Heart left ventricle (tissue), 13 donors: ENCODE measurements at regions not wholly inside any gene's neighbourhood (a gene's known extent, or its start where the extent isn't known, plus 50 kb on each side); places are given as distances from the start of the nearest gene placed in this dataset.

ENCODE experiments used
- CTCF ChIP-seq, 12 donors: fragments of 200-600 bp; sonication (generic) in 4 of 12; IDR thresholded peaks; one replicate each; pipeline versions ENCODE4 v1.5.0 to v1.8.0; 2018 to 2022; ENCODE audit warnings: antibody characterized with exemption in 12 of 12, mild to moderate bottlenecking in 5 of 12
- POLR2A ChIP-seq, 2 donors: fragments of 450-650 bp; IDR thresholded peaks; one replicate each; pipeline ENCODE4 v1.6.1; 2017; ENCODE audit warnings: antibody characterized with exemption in 2 of 2, mild to moderate bottlenecking in 2 of 2, moderate library complexity in 2 of 2
- donor health status: ischemic (EF 13 %, LVEDD 7.1; RV severe dilation, severe dysfunction).
- donor health status: DM: no; HTN: yes; CAD: no.
- donor health status: DM: no; HTN: no; CAD: no.
- donor health status: ischemic (EF 25% LVEDD 6.9; RV normal size, moderate dysfunction).
- donor health status: ischemic (EF 25% LVEDD 5.7; RV mildly dilated, moderate dysfunction).
- donor health status: ischemic (EF 35%, LVEDD 5.7; RV mildly dilated, moderate dysfunction).
- donor health status: nonischemic (EF 11% LVEDD 7.7; RV severe dilation, severe dysfunction).
- donor health status: DM: yes; HTN: yes; CAD: no.
- donor health status: PGD.
- donor health status: ischemic (EF 29% LVEDD 5.4; RV normal size, mild dysfunction).
- donor health status: nonischemic (EF 23%, LVEDD 6.1; RV moderate dilation, normal function).

GRCh38 chr12:17489452-17489851 lies 600.5 kb downstream of the RERGL start:
- TF ChIP-seq CTCF (IDR thresholded peaks at IDR 0.05): no peak
- no peak for TF ChIP-seq POLR2A (IDR thresholded peaks at IDR 0.05)
